HepG2 (cell line): ENCODE measurements at regions not wholly inside any gene's neighbourhood (a gene's known extent, or its start where the extent isn't known, plus 50 kb on each side); places are given as distances from the start of the nearest gene placed in this dataset.

Experiments used
- ATAC-seq: fragments of 200-7000 bp; cut with Tn5 transposase; 3 replicates; pipeline ENCODE4 v1.9.1; 2020; ENCODE audit warnings: mild to moderate bottlenecking, moderate library complexity
- BruUV-seq: library from RNA; stranded (reverse); fragments of 400-500 nt; replicated peaks from 2 replicates; lab custom pipeline; 2021; lab: Mats Ljungman, UMichigan
- CTCF ChIA-PET: fragments of 300-600 bp; formaldehyde crosslinking; extraction: SDS; loops from one replicate; lab custom pipeline; 2021; ENCODE audit warnings: low total read pairs, inconsistent platforms, low intra/inter-chr PET ratio; lab: Yijun Ruan, JAX
- POLR2A ChIA-PET: fragments of 350-600 bp; sonication (Branson Sonifier 250); formaldehyde crosslinking; loops from one replicate; lab custom pipeline; 2020; ENCODE audit warnings: antibody characterized with exemption, inconsistent platforms; lab: Yijun Ruan, JAX
- DNase-seq: peaks from one replicate; pipeline ENCODE4 v3.0.0-alpha.2; 2015; ENCODE audit warnings: low spot score
- FAIRE-seq: peaks from 3 replicates; lab custom pipeline; 2011; peaks lifted over from hg19 to GRCh38; lab: Jason Lieb, UNC
- H2AFZ ChIP-seq: one replicate; pipeline ENCODE4 v1.6.1; 2011; ENCODE audit warnings: low read length, inconsistent platforms
- H3K27ac ChIP-seq: fragments of 300-600 bp; 3 replicates; pipeline ENCODE4 v1.8.0; 2011; ENCODE audit warnings: mixed run types, mild to moderate bottlenecking, mixed read lengths, low read length, inconsistent platforms; ENCODE audit not compliant: insufficient read depth; ENCODE audit errors: extremely low read length
- H3K27me3 ChIP-seq, 2 experiments: fragments of 200-600 bp in 1 of 2; 2 replicates in 1 of 2; 3 replicates in 1 of 2; pipeline versions ENCODE4 v1.6.0 to v1.8.0; 2011; ENCODE audit warnings: low read length in 2 of 2, mild to moderate bottlenecking in 2 of 2, moderate library complexity in 2 of 2, inconsistent platforms in 1 of 2; ENCODE audit not compliant: insufficient read depth in 2 of 2, control insufficient read depth in 1 of 2
- H3K36me3 ChIP-seq, 2 experiments: fragments of 200-600 bp in 1 of 2; replicated peaks in 1 of 2; 2 replicates in 1 of 2; 3 replicates in 1 of 2; pipeline versions ENCODE4 v1.5.1 to v1.8.0; 2011; ENCODE audit warnings: low read length in 2 of 2, inconsistent platforms in 1 of 2; ENCODE audit not compliant: insufficient read depth in 2 of 2, control insufficient read depth in 1 of 2
- H3K4me1 ChIP-seq: 2 replicates; pipeline ENCODE4 v1.5.1; 2012; ENCODE audit warnings: low read length, inconsistent platforms; ENCODE audit not compliant: insufficient read depth
- H3K4me2 ChIP-seq: 2 replicates; pipeline ENCODE4 v1.6.0; 2011; ENCODE audit warnings: low read depth, low read length, inconsistent platforms
- H3K4me3 ChIP-seq, 3 experiments: fragments of 200-600 bp in 1 of 3; sonication (generic), shearing (Covaris generic) in 1 of 3; replicated peaks in 1 of 3; 2 replicates each; pipeline ENCODE4 v1.5.1; 2011 to 2016; ENCODE audit warnings: low read length in 3 of 3, inconsistent platforms in 2 of 3, low read depth in 2 of 3, mild to moderate bottlenecking in 2 of 3, control low read depth in 1 of 3, mixed read lengths in 1 of 3; ENCODE audit not compliant: insufficient read depth in 1 of 3
- H3K79me2 ChIP-seq: one replicate; pipeline ENCODE4 v1.6.1; 2011; ENCODE audit warnings: low read length, inconsistent platforms; ENCODE audit not compliant: insufficient read depth
- H3K9ac ChIP-seq: 2 replicates; pipeline ENCODE4 v1.6.0; 2011; ENCODE audit warnings: mild to moderate bottlenecking, low read depth, low read length, inconsistent platforms; ENCODE audit not compliant: insufficient read depth
- H3K9me3 ChIP-seq: 2 replicates; pipeline ENCODE4 v1.5.1; 2012; ENCODE audit warnings: mild to moderate bottlenecking, low read length
- H4K20me1 ChIP-seq: 2 replicates; pipeline ENCODE4 v1.6.0; 2011; ENCODE audit warnings: inconsistent platforms, mild to moderate bottlenecking, low read length, moderate library complexity; ENCODE audit not compliant: insufficient read depth
- ESRRA ChIP-seq: sonication (generic); formaldehyde crosslinking; IDR thresholded peaks from 2 replicates; pipeline ENCODE4 v1.5.1; 2020; ENCODE audit warnings: mild to moderate bottlenecking, low read depth, missing genetic modification reagents
- HCFC1 ChIP-seq: fragments of 150-350 bp; IDR thresholded peaks from 2 replicates; pipeline ENCODE4 v1.6.1; 2014; ENCODE audit warnings: low read depth, low read length
- HOXD1 ChIP-seq: sonication (generic); formaldehyde crosslinking; IDR thresholded peaks from 2 replicates; pipeline ENCODE4 v1.5.0; 2020; ENCODE audit warnings: missing genetic modification reagents
- MAFF ChIP-seq: IDR thresholded peaks from 2 replicates; pipeline ENCODE4 v1.6.1; 2011; ENCODE audit warnings: low read depth, low read length, improper control_type of control experiment
- MEF2D ChIP-seq: sonication (generic); formaldehyde crosslinking; IDR thresholded peaks from 2 replicates; pipeline ENCODE4 v1.5.1; 2020; ENCODE audit warnings: mild to moderate bottlenecking, missing genetic modification reagents
- NFKBIZ ChIP-seq: IDR thresholded peaks from 2 replicates; pipeline ENCODE4 v1.6.1; 2018; ENCODE audit warnings: missing genetic modification reagents, missing compliant biosample characterization
- RFX3 ChIP-seq: IDR thresholded peaks from 2 replicates; pipeline ENCODE4 v1.6.1; 2016; ENCODE audit warnings: missing biosample characterization, missing genetic modification reagents
- ZFY ChIP-seq: sonication (generic); formaldehyde crosslinking; IDR thresholded peaks from 2 replicates; pipeline ENCODE4 v1.4.0; 2020; ENCODE audit warnings: missing genetic modification reagents
- ZNF30 ChIP-seq: sonication (generic); formaldehyde crosslinking; IDR thresholded peaks from 2 replicates; pipeline ENCODE4 v1.5.0; 2020; ENCODE audit warnings: mild to moderate bottlenecking, missing genetic modification reagents
- ZNF432 ChIP-seq: sonication (generic); formaldehyde crosslinking; IDR thresholded peaks from 2 replicates; pipeline ENCODE4 v1.5.0; 2020; ENCODE audit warnings: missing genetic modification reagents, mild to moderate bottlenecking, borderline replicate concordance
- ZNF878 ChIP-seq: sonication (generic); formaldehyde crosslinking; IDR thresholded peaks from 2 replicates; pipeline ENCODE4 v1.8.1; 2023; ENCODE audit warnings: mild to moderate bottlenecking, missing genetic modification reagents, moderate library complexity
- ZNF883 ChIP-seq: sonication (generic); formaldehyde crosslinking; IDR thresholded peaks from 2 replicates; pipeline ENCODE4 v1.5.1; 2020; ENCODE audit warnings: mild to moderate bottlenecking, missing genetic modification reagents; ENCODE audit errors: not compliant biosample characterization
- WGBS: methylation state at CpG from one replicate; pipeline ENCODE4 v1.1.6; 2017; ENCODE audit warnings: low lambda C conversion rate; 5-methylcytosine and 5-hydroxymethylcytosine counted together
- in situ Hi-C: cut with HindIII; loops from 2 replicates; pipeline ENCODE4 v1.10.0; 2017; ENCODE audit warnings: low pct_unique_long_range_greater_than_20kb; ENCODE audit not compliant: extremely low pct_ligation_motif_present
- intact Hi-C: fragments of 100-400 bp; cut with micrococcal nuclease; formaldehyde crosslinking; loops from one replicate; pipeline ENCODE4 v1.10.0; 2022; ENCODE audit not compliant: unreplicated experiment
- TF ChIP-seq, protein P1 (sequence below): sonication (generic); formaldehyde crosslinking; IDR thresholded peaks from 2 replicates; pipeline ENCODE4 v1.4.0; 2020; ENCODE audit warnings: missing genetic modification reagents, mild to moderate bottlenecking, borderline replicate concordance
- TF ChIP-seq, protein P2 (sequence below): sonication (generic); formaldehyde crosslinking; IDR thresholded peaks from 2 replicates; pipeline ENCODE4 v1.8.0; 2022; ENCODE audit warnings: missing genetic modification reagents, mild to moderate bottlenecking, borderline replicate concordance
- TF ChIP-seq, protein P3 (sequence below): sonication (generic); formaldehyde crosslinking; IDR thresholded peaks from 2 replicates; pipeline ENCODE4 v1.5.1; 2020; ENCODE audit warnings: mild to moderate bottlenecking, missing genetic modification reagents
- TF ChIP-seq, protein P4 (sequence below): sonication (generic); formaldehyde crosslinking; IDR thresholded peaks from 2 replicates; pipeline ENCODE4 v1.9.0; 2021; ENCODE audit warnings: missing genetic modification reagents, mild to moderate bottlenecking, borderline replicate concordance

DNA sequence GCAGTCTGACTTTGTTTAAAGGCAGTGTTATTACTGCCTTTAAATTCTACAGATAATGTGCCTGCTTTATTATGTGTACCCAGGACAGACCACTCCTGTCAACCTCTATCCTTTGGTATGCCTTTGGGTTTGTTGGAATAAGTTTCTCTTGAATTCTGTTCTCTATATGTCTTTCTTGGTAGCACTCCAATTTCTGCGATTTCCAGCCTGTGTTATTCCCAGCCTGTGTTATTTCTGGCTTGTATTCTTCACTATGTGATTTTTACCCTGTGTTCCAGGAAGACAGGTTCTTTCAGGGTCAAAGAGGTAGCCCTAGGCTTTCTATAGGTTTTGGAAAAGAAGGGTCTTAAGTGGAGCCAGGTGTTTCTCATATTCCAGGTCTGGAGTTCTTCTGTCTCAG is 407.4 kb upstream of the AZI2 start:
- H2AFZ ChIP-seq = no peak overlapping the region
- H3K9ac ChIP-seq = no peak overlapping the region
- H3K4me2 ChIP-seq = no peak overlapping the region
- no peaks in the 10 kb centered on the region for H3K27me3 ChIP-seq
- peaks cover 8% of the 10 kb centered on the region; the same call in 1 of the 2 replicates for H3K9me3 ChIP-seq
- in situ Hi-C loops = no loop called here
- H3K27ac ChIP-seq = no peak overlapping the region
- no peaks in the 10 kb centered on the region for H3K79me2 ChIP-seq
- no peak overlapping the region for H3K4me3 ChIP-seq
- FAIRE-seq = no peak
- POLR2A ChIA-PET = no interaction called here
- no TSS peak for BruUV-seq
- H4K20me1 ChIP-seq = no peaks in the 10 kb centered on the region
- CTCF ChIA-PET = no interaction called here
- no peaks in the 10 kb centered on the region for H3K36me3 ChIP-seq
- no peak for ATAC-seq
- intact Hi-C loops = no loop called here
- no peaks in the 10 kb centered on the region for H3K4me1 ChIP-seq
- 0% methylated on average over 1 of the region's 1 CpG for WGBS
- DNase-seq = no peak
- TF ChIP-seq ZNF432 (CRISPR knock-in tag) (no peak), ZFY (CRISPR knock-in tag) (no peak), NFKBIZ (CRISPR knock-in tag) (no peak), RFX3 (no peak), ZNF30 (CRISPR knock-in tag) (no peak), HCFC1 (no peak), HOXD1 (CRISPR knock-in tag) (no peak), ZNF878 (no peak), MEF2D (CRISPR knock-in tag) (no peak), ESRRA (CRISPR knock-in tag) (no peak), MAFF (no peak), ZNF883 (CRISPR knock-in tag) (no peak)
- TF ChIP-seq, protein P1, sequence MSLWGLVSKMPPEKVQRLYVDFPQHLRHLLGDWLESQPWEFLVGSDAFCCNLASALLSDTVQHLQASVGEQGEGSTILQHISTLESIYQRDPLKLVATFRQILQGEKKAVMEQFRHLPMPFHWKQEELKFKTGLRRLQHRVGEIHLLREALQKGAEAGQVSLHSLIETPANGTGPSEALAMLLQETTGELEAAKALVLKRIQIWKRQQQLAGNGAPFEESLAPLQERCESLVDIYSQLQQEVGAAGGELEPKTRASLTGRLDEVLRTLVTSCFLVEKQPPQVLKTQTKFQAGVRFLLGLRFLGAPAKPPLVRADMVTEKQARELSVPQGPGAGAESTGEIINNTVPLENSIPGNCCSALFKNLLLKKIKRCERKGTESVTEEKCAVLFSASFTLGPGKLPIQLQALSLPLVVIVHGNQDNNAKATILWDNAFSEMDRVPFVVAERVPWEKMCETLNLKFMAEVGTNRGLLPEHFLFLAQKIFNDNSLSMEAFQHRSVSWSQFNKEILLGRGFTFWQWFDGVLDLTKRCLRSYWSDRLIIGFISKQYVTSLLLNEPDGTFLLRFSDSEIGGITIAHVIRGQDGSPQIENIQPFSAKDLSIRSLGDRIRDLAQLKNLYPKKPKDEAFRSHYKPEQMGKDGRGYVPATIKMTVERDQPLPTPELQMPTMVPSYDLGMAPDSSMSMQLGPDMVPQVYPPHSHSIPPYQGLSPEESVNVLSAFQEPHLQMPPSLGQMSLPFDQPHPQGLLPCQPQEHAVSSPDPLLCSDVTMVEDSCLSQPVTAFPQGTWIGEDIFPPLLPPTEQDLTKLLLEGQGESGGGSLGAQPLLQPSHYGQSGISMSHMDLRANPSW = no peak
- TF ChIP-seq, protein P2, sequence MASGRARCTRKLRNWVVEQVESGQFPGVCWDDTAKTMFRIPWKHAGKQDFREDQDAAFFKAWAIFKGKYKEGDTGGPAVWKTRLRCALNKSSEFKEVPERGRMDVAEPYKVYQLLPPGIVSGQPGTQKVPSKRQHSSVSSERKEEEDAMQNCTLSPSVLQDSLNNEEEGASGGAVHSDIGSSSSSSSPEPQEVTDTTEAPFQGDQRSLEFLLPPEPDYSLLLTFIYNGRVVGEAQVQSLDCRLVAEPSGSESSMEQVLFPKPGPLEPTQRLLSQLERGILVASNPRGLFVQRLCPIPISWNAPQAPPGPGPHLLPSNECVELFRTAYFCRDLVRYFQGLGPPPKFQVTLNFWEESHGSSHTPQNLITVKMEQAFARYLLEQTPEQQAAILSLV = no peak
- TF ChIP-seq, protein P3, sequence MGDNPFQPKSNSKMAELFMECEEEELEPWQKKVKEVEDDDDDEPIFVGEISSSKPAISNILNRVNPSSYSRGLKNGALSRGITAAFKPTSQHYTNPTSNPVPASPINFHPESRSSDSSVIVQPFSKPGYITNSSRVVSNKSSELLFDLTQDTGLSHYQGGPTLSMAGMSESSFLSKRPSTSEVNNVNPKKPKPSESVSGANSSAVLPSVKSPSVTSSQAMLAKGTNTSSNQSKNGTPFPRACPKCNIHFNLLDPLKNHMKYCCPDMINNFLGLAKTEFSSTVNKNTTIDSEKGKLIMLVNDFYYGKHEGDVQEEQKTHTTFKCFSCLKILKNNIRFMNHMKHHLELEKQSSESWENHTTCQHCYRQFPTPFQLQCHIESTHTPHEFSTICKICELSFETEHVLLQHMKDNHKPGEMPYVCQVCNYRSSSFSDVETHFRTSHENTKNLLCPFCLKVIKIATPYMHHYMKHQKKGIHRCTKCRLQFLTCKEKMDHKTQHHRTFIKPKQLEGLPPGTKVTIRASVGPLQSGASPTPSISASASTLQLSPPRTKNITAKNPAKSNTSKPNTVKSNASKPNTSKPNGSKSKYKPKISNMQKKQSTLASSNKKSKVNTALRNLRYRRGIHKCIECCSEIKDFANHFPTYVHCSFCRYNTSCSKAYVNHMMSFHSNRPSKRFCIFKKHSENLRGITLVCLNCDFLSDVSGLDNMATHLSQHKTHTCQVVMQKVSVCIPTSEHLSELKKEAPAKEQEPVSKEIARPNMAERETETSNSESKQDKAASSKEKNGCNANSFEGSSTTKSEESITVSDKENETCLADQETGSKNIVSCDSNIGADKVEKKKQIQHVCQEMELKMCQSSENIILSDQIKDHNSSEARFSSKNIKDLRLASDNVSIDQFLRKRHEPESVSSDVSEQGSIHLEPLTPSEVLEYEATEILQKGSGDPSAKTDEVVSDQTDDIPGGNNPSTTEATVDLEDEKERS (CRISPR knock-in tag) = no peak
- TF ChIP-seq, protein P4, sequence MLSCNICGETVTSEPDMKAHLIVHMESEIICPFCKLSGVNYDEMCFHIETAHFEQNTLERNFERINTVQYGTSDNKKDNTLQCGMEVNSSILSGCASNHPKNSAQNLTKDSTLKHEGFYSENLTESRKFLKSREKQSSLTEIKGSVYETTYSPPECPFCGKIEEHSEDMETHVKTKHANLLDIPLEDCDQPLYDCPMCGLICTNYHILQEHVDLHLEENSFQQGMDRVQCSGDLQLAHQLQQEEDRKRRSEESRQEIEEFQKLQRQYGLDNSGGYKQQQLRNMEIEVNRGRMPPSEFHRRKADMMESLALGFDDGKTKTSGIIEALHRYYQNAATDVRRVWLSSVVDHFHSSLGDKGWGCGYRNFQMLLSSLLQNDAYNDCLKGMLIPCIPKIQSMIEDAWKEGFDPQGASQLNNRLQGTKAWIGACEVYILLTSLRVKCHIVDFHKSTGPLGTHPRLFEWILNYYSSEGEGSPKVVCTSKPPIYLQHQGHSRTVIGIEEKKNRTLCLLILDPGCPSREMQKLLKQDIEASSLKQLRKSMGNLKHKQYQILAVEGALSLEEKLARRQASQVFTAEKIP = no peak
